Parathyroid adenoma (tissue), 2 donors: ENCODE measurements at regions not wholly inside any gene's neighbourhood (a gene's known extent, or its start where the extent isn't known, plus 50 kb on each side); places are given as distances from the start of the nearest gene placed in this dataset.

Experiments used
- H2AFZ ChIP-seq: fragments of 300-600 bp; sonication (generic); one replicate; pipeline ENCODE4 v1.7.0; 2017; ENCODE audit warnings: antibody characterized with exemption, mild to moderate bottlenecking
- H3K27ac ChIP-seq: fragments of 300-600 bp; sonication (generic); one replicate; pipeline ENCODE4 v1.7.0; 2017
- H3K27me3 ChIP-seq: fragments of 300-600 bp; sonication (generic); one replicate; pipeline ENCODE4 v1.7.0; 2017; ENCODE audit warnings: low read length; ENCODE audit not compliant: control insufficient read depth, insufficient read depth
- H3K36me3 ChIP-seq: fragments of 300-600 bp; sonication (generic); one replicate; pipeline ENCODE4 v1.7.0; 2017; ENCODE audit warnings: low read length; ENCODE audit not compliant: control insufficient read depth, insufficient read depth
- H3K4me1 ChIP-seq: fragments of 300-600 bp; sonication (generic); one replicate; pipeline ENCODE4 v1.7.0; 2017; ENCODE audit warnings: control low read depth
- H3K4me2 ChIP-seq: fragments of 300-600 bp; sonication (generic); one replicate; pipeline ENCODE4 v1.7.0; 2017; ENCODE audit warnings: low read length
- H3K4me3 ChIP-seq: fragments of 300-600 bp; sonication (generic); one replicate; pipeline ENCODE4 v1.7.0; 2017; ENCODE audit warnings: low read depth, low read length
- H3K79me2 ChIP-seq: fragments of 300-600 bp; sonication (generic); one replicate; pipeline ENCODE4 v1.7.0; 2017; ENCODE audit warnings: control low read depth
- H3K9ac ChIP-seq: fragments of 300-600 bp; sonication (generic); one replicate; pipeline ENCODE4 v1.7.0; 2017; ENCODE audit warnings: mild to moderate bottlenecking
- H3K9me3 ChIP-seq: fragments of 300-600 bp; sonication (generic); one replicate; pipeline ENCODE4 v1.7.0; 2017; ENCODE audit warnings: low read length; ENCODE audit not compliant: control insufficient read depth
- TF ChIP-seq, protein P1 (sequence below): fragments of 300-600 bp; sonication (generic); IDR thresholded peaks from one replicate; pipeline ENCODE4 v1.7.0; 2017; ENCODE audit warnings: antibody characterized with exemption, mild to moderate bottlenecking
- donor health status: primary hyperparathyroidism.

DNA sequence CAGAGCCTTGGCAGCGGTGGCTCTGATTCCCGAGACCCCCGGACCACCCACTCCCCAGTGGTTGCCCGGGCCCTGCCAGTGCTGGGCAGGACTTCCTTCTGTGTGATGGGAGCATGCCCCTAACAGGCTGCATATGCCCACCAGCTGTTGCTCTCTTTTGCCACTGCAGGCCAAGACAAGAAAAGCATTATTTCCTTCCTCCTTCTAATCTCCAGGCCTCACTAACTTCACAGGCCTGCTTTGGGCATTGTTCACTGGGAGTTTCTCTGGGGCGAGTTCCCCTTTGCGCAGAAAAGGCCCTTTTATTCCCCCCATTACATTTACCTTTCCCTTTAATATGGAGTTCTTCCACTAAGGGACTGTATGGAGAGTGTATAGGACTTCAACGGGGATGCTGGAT is 249.1 kb upstream of the SIX2 start:
- H3K9ac ChIP-seq: no peak overlapping the region
- H3K27me3 ChIP-seq: no peaks in the 10 kb centered on the region
- H3K4me2 ChIP-seq: no peak overlapping the region
- H2AFZ ChIP-seq: no peak overlapping the region
- H3K36me3 ChIP-seq: no peaks in the 10 kb centered on the region
- H3K27ac ChIP-seq: no peak overlapping the region
- no peaks in the 10 kb centered on the region for H3K4me1 ChIP-seq
- H3K79me2 ChIP-seq: no peaks in the 10 kb centered on the region
- no peak overlapping the region for H3K4me3 ChIP-seq
- TF ChIP-seq, protein P1, sequence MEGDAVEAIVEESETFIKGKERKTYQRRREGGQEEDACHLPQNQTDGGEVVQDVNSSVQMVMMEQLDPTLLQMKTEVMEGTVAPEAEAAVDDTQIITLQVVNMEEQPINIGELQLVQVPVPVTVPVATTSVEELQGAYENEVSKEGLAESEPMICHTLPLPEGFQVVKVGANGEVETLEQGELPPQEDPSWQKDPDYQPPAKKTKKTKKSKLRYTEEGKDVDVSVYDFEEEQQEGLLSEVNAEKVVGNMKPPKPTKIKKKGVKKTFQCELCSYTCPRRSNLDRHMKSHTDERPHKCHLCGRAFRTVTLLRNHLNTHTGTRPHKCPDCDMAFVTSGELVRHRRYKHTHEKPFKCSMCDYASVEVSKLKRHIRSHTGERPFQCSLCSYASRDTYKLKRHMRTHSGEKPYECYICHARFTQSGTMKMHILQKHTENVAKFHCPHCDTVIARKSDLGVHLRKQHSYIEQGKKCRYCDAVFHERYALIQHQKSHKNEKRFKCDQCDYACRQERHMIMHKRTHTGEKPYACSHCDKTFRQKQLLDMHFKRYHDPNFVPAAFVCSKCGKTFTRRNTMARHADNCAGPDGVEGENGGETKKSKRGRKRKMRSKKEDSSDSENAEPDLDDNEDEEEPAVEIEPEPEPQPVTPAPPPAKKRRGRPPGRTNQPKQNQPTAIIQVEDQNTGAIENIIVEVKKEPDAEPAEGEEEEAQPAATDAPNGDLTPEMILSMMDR: no peak
- no peaks in the 10 kb centered on the region for H3K9me3 ChIP-seq

DNA sequence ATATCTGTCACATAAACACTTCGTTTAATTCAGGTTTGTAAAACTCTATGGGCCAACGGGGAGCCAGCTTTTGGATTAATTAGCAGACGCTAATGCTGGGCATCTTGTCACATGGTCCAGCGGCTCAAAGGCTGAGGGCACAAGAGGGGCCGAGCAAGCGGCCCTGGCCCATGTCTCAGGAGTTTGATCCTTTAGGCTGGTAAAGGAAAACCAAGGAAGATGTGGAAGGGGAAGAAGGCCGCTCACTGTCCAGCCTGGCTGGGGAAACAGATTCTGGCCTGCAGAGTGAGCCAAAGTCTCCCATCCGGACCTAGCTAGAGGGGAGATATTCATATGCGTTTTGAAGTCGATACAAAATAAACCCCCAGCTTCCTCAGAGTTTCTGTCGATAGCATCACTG is 248.6 kb upstream of the SIX2 start:
- no peak overlapping the region for H3K4me2 ChIP-seq
- TF ChIP-seq, protein P1: no peak
- no peaks in the 10 kb centered on the region for H3K4me1 ChIP-seq
- H3K36me3 ChIP-seq: no peaks in the 10 kb centered on the region
- H3K4me3 ChIP-seq: no peak overlapping the region
- H2AFZ ChIP-seq: no peak overlapping the region
- H3K27me3 ChIP-seq: no peaks in the 10 kb centered on the region
- H3K79me2 ChIP-seq: no peaks in the 10 kb centered on the region
- no peak overlapping the region for H3K9ac ChIP-seq
- H3K9me3 ChIP-seq: no peaks in the 10 kb centered on the region
- no peak overlapping the region for H3K27ac ChIP-seq

GRCh38 chr2:45256867-45257641 is 247.8 kb upstream of the SIX2 start:
- no peaks in the 10 kb centered on the region for H3K79me2 ChIP-seq
- H3K4me2 ChIP-seq: no peak overlapping the region
- no peak overlapping the region for H3K9ac ChIP-seq
- TF ChIP-seq, protein P1: no peak
- no peaks in the 10 kb centered on the region for H3K9me3 ChIP-seq
- no peaks in the 10 kb centered on the region for H3K27me3 ChIP-seq
- H3K27ac ChIP-seq: no peak overlapping the region
- no peaks in the 10 kb centered on the region for H3K4me1 ChIP-seq
- H3K36me3 ChIP-seq: no peaks in the 10 kb centered on the region
- H3K4me3 ChIP-seq: no peak overlapping the region
- no peak overlapping the region for H2AFZ ChIP-seq

- Histone ChIP-seq H2AFZ (no peak overlapping the region), H3K4me3 (no peak overlapping the region), H3K4me2 (no peak overlapping the region), H3K79me2 (no peaks in the 10 kb centered on the region), H3K9ac (no peak overlapping the region), H3K27me3 (no peaks in the 10 kb centered on the region), H3K9me3 (no peaks in the 10 kb centered on the region), H3K36me3 (no peaks in the 10 kb centered on the region), H3K27ac (no peak overlapping the region), H3K4me1 (no peaks in the 10 kb centered on the region)
- TF ChIP-seq, protein P1: no peak
These were observed 247.1 kb upstream of the SIX2 start for GRCh38 chr2:45256173-45256866.
